ENCODE measurements at regions not wholly inside any gene's neighbourhood (a gene's known extent, or its start where the extent isn't known, plus 50 kb on each side); places are given as distances from the start of the nearest gene placed in this dataset.

- TF ChIP-seq, protein P1, sequence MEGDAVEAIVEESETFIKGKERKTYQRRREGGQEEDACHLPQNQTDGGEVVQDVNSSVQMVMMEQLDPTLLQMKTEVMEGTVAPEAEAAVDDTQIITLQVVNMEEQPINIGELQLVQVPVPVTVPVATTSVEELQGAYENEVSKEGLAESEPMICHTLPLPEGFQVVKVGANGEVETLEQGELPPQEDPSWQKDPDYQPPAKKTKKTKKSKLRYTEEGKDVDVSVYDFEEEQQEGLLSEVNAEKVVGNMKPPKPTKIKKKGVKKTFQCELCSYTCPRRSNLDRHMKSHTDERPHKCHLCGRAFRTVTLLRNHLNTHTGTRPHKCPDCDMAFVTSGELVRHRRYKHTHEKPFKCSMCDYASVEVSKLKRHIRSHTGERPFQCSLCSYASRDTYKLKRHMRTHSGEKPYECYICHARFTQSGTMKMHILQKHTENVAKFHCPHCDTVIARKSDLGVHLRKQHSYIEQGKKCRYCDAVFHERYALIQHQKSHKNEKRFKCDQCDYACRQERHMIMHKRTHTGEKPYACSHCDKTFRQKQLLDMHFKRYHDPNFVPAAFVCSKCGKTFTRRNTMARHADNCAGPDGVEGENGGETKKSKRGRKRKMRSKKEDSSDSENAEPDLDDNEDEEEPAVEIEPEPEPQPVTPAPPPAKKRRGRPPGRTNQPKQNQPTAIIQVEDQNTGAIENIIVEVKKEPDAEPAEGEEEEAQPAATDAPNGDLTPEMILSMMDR (IDR thresholded peaks at IDR 0.05), result no peak
- TF ChIP-seq POLR2A (IDR thresholded peaks at IDR 0.05), result no peak
These were observed 274.3 kb downstream of the GAS1 start for GRCh38 chr9:86672966-86673365.
